ENCODE measurements at regions not wholly inside any gene's neighbourhood (a gene's known extent, or its start where the extent isn't known, plus 50 kb on each side); places are given as distances from the start of the nearest gene placed in this dataset.
"Not testable (repeated sequence)": the region's sequence is repeated elsewhere in the genome, so short reads cannot be mapped to it uniquely, and the experiment has no call there.

DNA sequence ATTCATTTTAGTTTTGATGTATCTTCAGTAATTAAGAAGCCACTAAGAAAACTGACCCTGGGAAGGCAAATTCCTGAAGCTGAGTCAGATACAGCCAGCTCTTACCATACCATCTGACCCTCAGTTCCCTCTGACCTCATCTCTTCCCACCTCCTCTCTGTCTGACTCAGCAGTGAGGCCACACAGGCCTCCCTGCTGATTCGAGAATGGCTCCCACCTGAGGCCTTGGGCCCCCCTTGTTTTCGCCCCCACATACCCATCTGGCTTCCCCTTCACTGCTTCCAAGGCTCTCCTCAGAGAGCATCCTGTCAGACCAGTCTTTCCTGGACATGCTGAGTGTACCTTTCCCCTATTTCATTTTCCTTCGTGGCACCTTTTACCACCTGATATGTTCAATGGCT, 71.0 kb upstream of the CYP1B1 start:
- peak; percentile 85 for DNase-seq (ENCODE audit: low read depth)

DNA sequence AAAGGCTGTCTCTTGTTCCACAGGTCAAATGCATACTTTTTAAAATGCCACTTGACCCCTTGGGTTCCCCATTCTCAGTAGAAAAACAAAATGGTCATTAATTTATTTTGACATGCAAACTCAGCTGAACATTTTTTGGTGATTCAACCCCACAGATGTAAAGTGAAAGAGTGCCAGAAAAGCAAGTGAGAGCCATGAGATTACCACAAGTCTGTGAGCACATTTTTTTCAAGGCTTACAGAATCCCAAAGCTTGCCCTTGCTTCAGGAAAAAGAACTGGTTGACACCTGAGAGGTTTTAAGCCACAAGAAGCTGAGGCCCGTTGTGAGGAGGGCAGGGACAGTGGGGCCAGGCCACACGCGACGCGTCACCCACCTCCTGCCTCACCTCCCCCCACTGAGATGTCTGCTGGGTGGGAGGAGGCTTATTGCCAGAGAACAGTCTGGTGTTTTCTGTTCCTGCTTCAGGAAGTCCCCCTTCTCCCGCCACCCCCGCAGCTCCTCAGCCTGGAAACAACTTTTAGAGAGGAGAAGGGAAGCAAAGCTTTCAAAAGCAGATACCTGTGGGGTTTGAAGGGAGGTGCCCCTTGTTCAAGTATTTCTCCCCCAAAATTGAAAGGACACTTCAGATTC, 70.4 kb upstream of the CYP1B1 start:
- peak; percentile 83 for DNase-seq (ENCODE audit: low read depth)

DNA sequence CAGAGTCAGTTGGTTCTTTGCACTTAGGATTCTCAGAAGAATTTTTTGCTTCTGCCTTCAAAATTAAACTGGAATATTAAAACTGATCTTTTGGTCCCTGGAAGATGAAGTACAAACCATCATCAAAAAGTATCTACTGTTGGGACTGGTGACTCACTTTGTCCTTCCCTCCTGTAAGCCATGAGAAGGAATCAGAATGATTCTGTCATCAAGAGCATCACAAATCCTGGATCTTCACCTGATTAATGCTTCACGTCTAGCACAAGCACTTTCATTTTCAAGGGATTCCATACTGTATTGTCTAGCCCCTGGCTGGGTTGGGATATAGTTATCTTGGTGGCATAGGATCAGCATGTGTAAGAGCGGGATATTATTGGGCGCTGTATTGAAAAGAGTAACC, 69.3 kb upstream of the CYP1B1 start:
- DNase-seq (ENCODE audit: low read depth): no peak

DNA sequence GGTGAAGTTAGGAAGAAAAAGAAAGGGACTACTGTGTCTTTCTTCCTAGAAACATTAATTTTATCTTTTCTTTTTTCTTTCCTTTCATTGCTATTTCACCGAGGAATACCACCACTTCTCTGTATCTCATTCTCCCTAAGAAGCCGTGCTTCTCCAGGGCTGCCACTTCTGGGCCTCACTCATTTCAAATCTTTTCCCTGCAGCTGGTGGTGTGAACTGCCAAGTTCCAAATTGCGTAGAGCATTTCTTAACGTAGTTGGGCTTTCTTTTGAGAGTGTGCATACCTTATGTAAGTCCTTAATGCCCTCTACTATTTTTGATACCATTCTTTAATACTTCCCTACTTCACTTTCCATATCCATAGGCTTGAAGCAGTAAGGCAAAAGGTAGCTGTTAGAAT, 66.7 kb upstream of the CYP1B1 start:
- DNase-seq (ENCODE audit: low read depth): no peak

DNA sequence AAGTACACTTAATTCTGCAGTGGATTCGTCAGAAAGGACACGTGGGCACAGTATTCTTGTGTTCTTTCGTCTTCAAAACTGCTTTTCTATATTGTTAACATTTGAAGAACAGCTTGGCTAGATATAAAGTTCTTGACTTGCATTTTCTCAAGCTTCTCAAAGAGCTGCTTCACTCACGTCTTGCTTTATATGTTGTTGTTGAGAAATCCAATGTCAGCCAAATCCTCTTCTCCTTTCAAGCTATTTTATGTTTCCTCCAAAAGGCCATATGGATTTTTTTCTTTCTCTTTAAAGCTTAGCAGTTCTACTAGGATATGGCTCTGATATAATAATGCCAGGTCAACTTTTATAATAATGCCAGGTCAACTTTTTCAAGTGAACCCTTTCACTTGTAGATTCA, 65.5 kb upstream of the CYP1B1 start:
- no peak for DNase-seq (ENCODE audit: low read depth)

DNA sequence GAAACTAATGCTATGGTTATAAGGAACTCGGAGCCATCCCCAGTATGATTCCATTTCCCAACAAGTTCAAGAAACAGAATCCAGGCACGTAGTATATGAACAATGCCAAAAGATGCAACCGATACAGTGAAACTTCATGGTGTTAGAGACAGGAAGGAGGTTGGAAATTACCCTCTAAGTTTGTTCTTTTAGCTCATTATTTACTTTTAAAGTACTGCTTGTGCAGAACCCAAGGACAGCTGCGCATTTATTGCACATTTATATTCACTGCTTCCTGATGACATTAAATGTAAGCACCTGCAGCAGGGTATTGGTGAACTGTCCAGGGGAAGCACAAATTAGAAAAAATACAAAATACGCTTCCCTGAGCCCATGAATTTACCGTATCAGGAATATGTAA, 63.0 kb upstream of the CYP1B1 start:
- DNase-seq (ENCODE audit: low read depth): no peak

DNA sequence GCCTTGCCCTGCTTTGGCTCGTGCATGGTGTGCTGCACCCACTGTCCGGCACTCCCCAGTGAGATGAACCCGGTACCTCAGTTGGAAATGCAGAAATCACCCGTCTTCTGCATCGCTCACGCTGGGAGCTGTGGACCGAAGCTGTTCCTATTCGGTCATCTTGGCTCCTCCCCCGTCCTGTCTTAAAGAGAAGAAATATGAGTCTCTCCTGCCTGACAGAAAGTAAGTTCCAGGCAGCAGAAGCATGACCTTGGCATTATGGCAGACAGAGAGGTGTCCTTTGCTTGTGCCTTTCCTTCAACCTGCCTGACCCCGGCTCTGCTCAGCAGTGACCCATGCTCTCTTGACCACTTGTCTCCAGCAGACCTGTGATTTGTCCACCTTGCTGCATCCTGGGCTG, 62.5 kb upstream of the CYP1B1 start:
- no peak for DNase-seq (ENCODE audit: low read depth)

DNA sequence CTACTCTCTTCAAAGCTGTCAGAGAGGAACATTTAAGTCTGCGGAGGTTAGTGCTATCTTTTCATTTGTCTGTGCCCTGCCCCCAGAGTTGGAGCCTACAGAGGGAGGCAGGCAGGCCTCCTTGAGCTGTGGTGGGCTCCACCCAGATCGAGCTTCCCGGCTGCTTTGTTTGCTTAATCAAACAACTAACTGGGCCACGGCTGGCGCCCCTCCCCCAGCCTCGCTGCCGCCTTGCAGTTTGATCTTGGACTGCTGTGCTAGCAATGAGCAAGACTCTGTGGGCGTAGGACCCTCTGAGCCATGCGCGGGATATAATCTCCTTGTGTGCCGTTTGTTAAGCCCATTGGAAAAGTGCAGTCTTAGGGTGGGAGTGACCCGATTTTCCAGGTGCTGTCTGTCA, 62.0 kb upstream of the CYP1B1 start:
- DNase-seq (ENCODE audit: low read depth): not testable (repeated sequence)

DNA sequence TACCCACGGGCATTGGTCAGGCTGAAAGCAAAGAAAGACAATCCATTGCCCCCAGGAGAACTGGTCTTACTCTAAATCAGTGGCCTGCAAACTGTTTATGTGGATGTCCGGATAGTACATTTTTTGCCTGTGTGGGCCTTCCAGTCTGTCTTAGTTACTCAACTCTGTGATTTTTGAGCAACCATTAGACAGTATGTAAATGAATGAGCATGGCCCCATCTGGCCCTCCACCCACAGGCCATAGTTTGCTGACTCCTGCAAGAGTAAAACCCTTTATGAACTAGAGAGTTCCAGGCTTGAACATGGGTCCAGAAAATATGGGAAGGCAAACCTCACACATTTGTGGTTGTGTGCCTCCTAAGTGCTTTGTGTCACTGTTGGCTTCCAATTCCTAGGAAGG, 55.7 kb upstream of the CYP1B1 start:
- DNase-seq (ENCODE audit: low read depth): no peak

DNA sequence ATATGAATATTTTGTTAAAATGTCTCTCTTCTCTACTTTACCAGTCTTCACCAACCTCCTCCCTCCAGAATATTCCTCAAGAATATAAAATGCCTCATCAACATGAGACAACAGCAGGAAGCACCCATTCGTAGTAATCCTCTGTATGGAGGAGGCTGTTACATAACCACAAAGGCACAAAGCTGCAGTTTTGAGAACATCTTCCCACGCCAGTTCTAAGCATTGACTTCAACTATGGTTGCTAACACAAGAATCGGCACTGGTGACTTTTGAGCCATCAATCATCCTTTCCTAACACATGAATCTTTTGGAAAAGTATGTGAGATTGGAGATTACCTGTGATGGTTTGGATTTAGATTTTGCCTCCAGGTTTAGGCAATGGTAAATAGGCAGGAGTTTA, 54.9 kb upstream of the CYP1B1 start:
- no peak for DNase-seq (ENCODE audit: low read depth)

DNA sequence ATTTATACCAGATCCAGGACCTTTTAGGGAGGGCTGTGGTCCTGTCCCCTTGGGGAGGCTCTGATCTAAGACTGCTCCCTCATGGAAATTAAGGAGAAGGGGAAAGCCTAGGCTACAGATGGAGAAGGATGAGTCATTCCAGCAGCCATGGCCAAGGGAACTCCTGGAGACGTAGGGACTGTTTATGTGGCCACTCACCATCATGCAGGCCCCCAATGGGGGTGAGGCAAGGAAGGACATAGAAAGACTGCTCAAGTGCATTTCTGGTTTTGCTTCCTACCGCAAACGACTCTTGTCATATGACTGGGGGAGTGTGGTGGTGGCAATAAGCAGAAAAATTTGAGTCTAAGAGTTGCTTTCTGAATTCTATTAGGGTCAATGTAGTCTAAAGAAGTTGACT, 54.0 kb upstream of the CYP1B1 start:
- no peak for DNase-seq (ENCODE audit: low read depth)

DNA sequence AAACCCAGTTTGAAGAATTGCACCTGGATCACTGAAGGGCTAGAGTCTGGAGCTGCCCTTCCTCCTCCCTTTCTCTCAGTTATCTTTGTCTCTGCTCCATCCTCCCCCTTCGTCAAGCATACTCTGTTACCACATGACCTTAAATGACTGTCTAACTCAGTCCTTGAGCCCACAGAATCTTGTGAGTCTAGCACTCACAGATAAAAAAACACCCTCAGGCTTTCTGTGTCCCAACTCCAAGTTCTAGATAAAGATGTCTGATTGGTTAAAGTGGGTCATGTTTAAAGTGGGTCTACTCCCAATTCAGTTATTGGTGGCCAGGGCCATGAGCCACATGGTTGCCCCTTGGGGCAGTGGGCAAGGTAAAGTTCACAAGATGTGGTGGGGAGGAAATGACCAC, 53.5 kb upstream of the CYP1B1 start:
- no peak for DNase-seq (ENCODE audit: low read depth)

DNA sequence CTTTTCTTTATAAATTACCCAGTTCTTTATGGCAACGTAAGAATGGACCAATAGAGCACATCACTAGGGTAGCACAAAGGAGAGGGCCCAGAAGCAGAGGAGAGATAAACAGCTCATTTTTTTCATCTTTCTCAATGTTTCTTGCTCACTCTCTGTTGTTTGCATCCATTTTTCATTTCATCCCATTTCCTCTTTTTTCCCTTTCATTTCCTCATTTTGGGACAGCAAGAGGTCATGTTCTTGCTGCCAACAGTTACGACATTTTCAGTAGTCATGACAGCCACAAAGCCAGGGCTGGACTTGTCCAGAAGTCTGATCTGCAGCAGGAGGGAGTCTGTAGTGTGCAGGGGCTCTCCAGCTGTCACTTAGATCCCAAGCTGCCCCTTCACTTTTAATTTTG, 52.7 kb upstream of the CYP1B1 start:
- DNase-seq (ENCODE audit: low read depth): no peak

DNA sequence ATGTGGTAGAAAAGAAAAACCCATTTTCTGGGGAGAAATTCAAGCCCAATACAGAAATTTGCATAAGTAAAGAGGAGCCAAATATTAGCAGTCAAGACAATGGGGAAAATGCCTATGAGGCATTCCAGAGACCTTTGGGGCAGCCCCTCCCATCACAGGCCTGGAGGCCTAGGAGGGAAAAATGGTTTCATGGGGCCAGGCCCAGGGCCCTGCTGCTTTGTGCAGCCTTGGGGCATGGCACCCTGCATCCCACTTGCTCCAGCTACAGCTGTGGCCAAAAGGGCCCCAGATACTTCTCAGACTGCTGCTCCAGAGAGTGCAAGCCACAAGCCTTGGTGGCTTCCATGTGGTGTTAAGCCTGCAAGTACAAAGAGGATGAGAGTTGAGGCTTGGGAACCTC, 51.3 kb upstream of the CYP1B1 start:
- no peak for DNase-seq (ENCODE audit: low read depth)

DNA sequence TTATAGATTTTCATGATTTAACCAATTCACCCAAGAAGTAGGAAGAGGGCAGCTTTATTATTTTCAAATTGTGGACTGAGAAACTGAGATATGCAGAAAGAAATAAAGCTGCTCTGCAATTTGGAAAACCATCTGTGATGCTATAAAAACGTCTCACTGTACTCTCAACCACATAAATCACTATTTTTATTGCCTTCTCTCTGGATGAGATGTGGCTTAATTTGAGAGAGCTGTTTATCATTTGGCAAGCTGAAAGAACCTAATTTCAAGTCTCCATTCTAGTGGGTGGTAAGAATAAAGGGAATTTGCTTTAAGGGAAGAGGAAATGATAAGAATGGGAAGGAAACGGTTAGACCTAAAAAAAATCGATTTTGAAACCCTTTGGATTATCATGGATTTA, 49.9 kb upstream of the CYP1B1 start:
- DNase-seq (ENCODE audit: low read depth): peak; percentile 38
